ENCODE measurements at regions not wholly inside any gene's neighbourhood (a gene's known extent, or its start where the extent isn't known, plus 50 kb on each side); places are given as distances from the start of the nearest gene placed in this dataset.

DNA sequence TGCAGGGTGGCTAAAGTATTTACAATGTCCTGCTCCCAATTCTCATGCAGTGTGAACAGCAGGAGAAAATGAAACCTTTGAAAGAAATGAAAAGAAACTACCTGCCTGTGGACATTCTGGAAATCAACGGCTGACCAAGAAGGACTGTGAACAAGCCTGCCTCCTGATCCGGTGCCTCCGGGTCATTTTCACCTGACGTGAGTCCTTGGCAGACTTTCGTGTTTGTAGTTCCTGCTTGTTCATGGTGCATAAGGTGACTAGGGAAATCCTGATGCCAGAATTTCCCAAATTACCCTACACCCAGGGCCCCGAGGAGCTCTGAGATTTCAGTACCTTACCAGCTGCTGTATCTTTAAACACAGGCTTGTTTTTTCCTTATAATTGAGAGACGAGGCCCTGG, 317.5 kb downstream of the TLE1 start:
- H3K36me3 ChIP-seq = no peaks in the 10 kb centered on the region
- intact Hi-C loops (cut with DNase I) = no loop called here
- no peak overlapping the region for H3K9ac ChIP-seq (ENCODE audit: low read depth in 2 of 2, low read length in 2 of 2)
- DNase-seq = no peak
- no peak overlapping the region for H3K27ac ChIP-seq
- no peaks in the 10 kb centered on the region for H3K27me3 ChIP-seq
- TF ChIP-seq, protein P1, sequence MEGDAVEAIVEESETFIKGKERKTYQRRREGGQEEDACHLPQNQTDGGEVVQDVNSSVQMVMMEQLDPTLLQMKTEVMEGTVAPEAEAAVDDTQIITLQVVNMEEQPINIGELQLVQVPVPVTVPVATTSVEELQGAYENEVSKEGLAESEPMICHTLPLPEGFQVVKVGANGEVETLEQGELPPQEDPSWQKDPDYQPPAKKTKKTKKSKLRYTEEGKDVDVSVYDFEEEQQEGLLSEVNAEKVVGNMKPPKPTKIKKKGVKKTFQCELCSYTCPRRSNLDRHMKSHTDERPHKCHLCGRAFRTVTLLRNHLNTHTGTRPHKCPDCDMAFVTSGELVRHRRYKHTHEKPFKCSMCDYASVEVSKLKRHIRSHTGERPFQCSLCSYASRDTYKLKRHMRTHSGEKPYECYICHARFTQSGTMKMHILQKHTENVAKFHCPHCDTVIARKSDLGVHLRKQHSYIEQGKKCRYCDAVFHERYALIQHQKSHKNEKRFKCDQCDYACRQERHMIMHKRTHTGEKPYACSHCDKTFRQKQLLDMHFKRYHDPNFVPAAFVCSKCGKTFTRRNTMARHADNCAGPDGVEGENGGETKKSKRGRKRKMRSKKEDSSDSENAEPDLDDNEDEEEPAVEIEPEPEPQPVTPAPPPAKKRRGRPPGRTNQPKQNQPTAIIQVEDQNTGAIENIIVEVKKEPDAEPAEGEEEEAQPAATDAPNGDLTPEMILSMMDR (IDR thresholded peaks at IDR 0.05) = no peak
- H3K4me1 ChIP-seq = no peaks in the 10 kb centered on the region
- no peak overlapping the region for H3K4me3 ChIP-seq
- no peaks in the 10 kb centered on the region for H3K9me3 ChIP-seq

DNA sequence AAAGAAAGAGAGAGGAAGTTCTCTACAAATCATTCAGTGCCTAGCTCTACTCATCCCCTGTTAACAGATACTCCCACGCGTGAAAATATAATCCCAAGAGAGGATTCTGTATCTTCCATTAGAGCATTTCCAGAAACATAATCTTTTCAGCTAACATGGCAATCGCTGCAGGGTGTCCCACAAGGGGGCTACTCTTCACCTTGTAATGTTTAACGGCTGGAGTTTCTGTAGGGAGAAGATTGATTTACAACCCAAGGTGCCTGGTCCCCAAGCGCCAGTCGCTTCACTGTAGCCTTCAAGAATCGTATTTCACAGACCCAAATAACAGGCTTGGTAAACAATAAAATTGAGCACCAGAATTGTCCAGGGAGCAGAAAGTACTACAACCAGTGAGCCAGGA, 318.7 kb downstream of the TLE1 start:
- intact Hi-C loops (cut with DNase I) = no loop called here
- no peaks in the 10 kb centered on the region for H3K4me1 ChIP-seq

DNA sequence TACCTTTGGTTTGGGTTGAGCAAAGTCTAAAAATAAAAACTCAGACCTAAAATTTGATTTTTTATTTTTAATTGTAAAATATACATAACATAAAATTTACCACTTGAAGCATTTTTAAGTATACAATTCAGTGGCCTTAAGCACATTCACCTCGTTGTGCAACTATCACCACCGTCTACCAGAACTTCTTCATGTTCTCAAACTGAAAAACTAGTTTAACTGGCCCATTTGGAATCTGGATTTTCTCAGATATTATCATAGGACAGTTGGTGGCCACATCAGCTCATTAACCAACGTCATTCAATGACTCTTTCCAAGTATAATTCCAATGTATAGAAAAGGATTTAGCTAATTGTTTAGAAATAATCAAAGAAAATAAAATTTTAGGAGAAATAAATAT, 319.3 kb downstream of the TLE1 start:
- Histone ChIP-seq H3K9ac (ENCODE audit: low read depth in 2 of 2, low read length in 2 of 2) (no peak overlapping the region), H3K36me3 (no peaks in the 10 kb centered on the region), H3K4me1 (no peaks in the 10 kb centered on the region), H3K27ac (no peak overlapping the region), H3K4me3 (no peak overlapping the region), H3K27me3 (no peaks in the 10 kb centered on the region), H3K9me3 (no peaks in the 10 kb centered on the region)
- DNase-seq = no peak
- intact Hi-C loops (cut with DNase I) = no loop called here
- TF ChIP-seq, protein P1 (IDR thresholded peaks at IDR 0.05) = no peak

More for the DNA sequence above, 318.7 kb downstream of the TLE1 start:
- no peak for DNase-seq
- H3K4me3 ChIP-seq = no peak overlapping the region
- H3K36me3 ChIP-seq = no peaks in the 10 kb centered on the region
- no peaks in the 10 kb centered on the region for H3K9me3 ChIP-seq
- H3K27me3 ChIP-seq = no peaks in the 10 kb centered on the region
- TF ChIP-seq, protein P1 (IDR thresholded peaks at IDR 0.05) = no peak
- no peak overlapping the region for H3K9ac ChIP-seq (ENCODE audit: low read depth in 2 of 2, low read length in 2 of 2)
- H3K27ac ChIP-seq = no peak overlapping the region

DNA sequence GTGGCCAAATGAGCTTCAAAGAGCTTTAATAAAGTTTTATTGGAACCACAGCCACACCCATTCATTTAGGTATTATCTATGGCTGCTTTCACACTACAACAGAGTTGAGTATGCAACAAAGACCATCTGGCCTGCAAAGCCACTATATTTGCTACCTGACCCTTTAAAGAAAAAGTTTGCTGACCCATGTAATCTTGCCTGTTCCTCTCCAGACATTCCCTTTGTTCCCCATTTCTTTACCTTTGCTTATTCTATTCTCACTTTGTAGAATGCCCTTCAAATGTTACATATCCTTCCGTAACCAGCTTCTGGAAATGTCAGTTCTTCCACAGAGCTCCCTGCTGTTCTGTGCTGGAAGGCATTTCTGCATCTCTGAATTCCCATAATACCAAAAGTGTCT, 320.2 kb downstream of the TLE1 start:
- Histone ChIP-seq H3K4me1 (no peaks in the 10 kb centered on the region), H3K36me3 (no peaks in the 10 kb centered on the region), H3K27me3 (no peaks in the 10 kb centered on the region), H3K4me3 (no peak overlapping the region), H3K9ac (ENCODE audit: low read depth in 2 of 2, low read length in 2 of 2) (no peak overlapping the region), H3K9me3 (no peaks in the 10 kb centered on the region), H3K27ac (no peak overlapping the region)
- intact Hi-C loops (cut with DNase I) = no loop called here
- TF ChIP-seq, protein P1 (IDR thresholded peaks at IDR 0.05) = no peak
- no peak for DNase-seq

DNA sequence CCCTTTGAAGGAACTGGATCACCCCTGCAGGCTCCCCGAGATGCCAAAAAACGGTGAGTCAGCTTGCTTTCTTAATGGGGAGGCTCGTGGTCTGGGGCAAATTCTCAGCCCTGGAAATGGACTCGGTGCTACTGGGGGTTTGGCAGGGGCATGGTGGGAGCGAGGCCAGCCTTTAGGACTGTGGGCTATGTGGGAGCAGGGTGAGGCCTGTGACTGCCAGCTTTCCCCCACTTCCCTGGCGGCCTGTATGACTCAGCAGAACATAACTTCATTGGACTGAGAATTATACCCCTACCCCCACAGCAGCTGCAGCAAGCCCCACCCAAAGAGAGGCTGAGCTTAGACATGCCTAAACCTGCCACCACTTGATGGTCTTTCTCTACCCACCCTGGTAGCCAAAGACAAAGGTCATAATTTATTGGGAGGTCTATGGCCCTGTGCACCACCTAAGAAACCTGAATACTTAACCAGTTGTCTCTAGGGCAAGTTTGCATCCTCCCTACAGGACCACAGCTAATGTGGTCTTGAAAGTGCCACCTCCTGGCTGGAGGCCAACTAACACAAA, 325.3 kb downstream of the TLE1 start:
- no peak overlapping the region for H3K9ac ChIP-seq (ENCODE audit: low read depth in 2 of 2, low read length in 2 of 2)
- TF ChIP-seq, protein P1 (IDR thresholded peaks at IDR 0.05) = no peak
- intact Hi-C loops (cut with DNase I) = no loop called here
- H3K4me3 ChIP-seq = no peak overlapping the region
- no peaks in the 10 kb centered on the region for H3K9me3 ChIP-seq
- H3K27me3 ChIP-seq = no peaks in the 10 kb centered on the region
- H3K4me1 ChIP-seq = no peaks in the 10 kb centered on the region
- no peaks in the 10 kb centered on the region for H3K36me3 ChIP-seq
- no peak for DNase-seq
- H3K27ac ChIP-seq = no peak overlapping the region
